ENCODE measurements at regions not wholly inside any gene's neighbourhood (a gene's known extent, or its start where the extent isn't known, plus 50 kb on each side); places are given as distances from the start of the nearest gene placed in this dataset.

DNA sequence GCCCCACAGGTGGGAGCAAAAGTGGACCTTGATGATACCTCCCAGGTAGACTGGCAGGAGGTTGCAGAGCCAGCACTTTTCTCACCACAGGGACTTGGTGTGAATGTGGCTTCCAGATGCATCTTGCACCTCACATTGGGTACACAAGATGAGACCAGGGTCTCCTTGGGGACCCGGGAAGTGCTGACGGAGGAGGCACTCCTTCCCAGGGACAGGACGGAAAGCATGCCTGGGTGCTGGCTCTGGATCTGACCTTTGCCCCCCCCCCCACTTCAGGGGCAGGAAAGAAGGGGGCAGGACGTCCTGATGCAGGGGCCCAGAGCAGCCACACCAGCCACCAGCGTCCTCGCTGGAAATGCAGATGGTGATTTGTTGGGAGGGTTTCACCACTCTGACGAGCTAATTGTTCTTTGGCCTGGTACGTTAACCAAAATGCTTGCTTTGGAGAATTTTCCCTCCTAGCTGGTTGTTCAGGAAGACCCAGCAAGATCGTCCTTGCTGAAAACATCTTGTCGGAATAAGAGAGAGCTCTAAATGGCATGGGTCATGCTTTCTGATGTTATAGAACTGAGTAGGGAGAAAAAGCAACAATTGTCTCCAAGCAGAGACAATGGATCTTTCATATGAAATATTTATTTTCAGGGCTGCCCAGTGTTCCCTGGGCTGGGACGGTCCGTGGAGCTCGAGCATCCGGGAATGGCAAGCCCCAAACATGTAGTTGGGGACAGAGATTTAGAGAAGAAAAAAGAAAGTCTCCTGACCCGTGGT lies 74.4 kb upstream of the PPARA start:
- H3K79me2 ChIP-seq (ENCODE audit: control insufficient read depth, low read length), result peaks cover 20% of the 10 kb centered on the region
- no peak overlapping the region for H3K4me3 ChIP-seq (ENCODE audit: low read length)
- H3K9me3 ChIP-seq (ENCODE audit: control insufficient read depth, insufficient read depth, low read length), result no peaks in the 10 kb centered on the region
- H3K4me2 ChIP-seq (ENCODE audit: low read length), result no peak overlapping the region
- H3K36me3 ChIP-seq (ENCODE audit: control insufficient read depth, low read length), result no peaks in the 10 kb centered on the region
- peaks cover 4% of the 10 kb centered on the region; the same call in 1 of the 2 replicates for H3K4me1 ChIP-seq (ENCODE audit: control insufficient read depth, low read length)
- H3K27me3 ChIP-seq (ENCODE audit: control insufficient read depth, low read length), result peaks cover 10% of the 10 kb centered on the region
- no peak overlapping the region for H3K27ac ChIP-seq (ENCODE audit: low read depth, low read length)
- no peaks in the 10 kb centered on the region for H3F3A ChIP-seq (ENCODE audit: control insufficient read depth, insufficient read depth)
- H3K9me2 ChIP-seq (replicated peaks; ENCODE audit: control insufficient read depth, low read length), result no peaks in the 10 kb centered on the region
- no peaks in the 10 kb centered on the region for H4K20me1 ChIP-seq (ENCODE audit: control insufficient read depth, insufficient read depth, low read depth, low read length)
- TF ChIP-seq EZH2phosphoT487 (IDR thresholded peaks at IDR 0.05; ENCODE audit: borderline replicate concordance, low read length), result no peak
- TF ChIP-seq, protein P1, sequence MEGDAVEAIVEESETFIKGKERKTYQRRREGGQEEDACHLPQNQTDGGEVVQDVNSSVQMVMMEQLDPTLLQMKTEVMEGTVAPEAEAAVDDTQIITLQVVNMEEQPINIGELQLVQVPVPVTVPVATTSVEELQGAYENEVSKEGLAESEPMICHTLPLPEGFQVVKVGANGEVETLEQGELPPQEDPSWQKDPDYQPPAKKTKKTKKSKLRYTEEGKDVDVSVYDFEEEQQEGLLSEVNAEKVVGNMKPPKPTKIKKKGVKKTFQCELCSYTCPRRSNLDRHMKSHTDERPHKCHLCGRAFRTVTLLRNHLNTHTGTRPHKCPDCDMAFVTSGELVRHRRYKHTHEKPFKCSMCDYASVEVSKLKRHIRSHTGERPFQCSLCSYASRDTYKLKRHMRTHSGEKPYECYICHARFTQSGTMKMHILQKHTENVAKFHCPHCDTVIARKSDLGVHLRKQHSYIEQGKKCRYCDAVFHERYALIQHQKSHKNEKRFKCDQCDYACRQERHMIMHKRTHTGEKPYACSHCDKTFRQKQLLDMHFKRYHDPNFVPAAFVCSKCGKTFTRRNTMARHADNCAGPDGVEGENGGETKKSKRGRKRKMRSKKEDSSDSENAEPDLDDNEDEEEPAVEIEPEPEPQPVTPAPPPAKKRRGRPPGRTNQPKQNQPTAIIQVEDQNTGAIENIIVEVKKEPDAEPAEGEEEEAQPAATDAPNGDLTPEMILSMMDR (IDR thresholded peaks at IDR 0.05; ENCODE audit: low read depth, low read length, poor library complexity, severe bottlenecking), result no peak

DNA sequence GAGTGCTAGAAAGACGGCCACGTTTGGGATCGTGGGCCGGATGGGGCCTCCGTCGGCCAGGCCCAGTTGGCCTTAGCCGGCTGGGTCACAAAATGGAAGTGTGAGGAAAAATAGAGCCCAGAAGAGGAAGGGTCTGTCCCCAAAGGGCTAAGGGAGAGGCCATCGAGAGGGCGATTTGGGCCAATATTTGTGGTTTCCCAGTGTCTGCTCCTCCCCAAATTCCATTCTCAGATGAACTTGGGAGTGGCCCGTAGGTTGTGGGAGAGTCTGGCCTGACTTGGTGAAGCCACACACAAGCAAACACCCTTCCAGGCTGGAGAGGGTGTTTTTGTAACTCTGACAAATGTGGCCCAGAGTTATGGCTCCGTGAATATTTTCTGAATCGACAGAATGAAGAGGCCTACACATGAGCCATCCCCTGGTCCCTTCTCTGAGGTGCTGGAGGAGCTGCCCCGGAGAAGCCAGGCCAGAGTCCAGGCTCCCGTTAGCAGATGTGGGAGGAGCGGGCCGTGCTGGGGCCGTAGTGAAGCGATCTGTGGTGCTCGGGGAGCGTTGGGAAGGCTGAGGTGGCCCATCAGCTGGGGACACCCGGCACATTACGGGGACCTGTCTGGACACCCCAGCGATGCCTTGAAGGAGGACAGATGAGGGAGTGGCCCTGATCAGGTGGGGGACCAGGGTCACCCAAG lies 73.5 kb upstream of the PPARA start:
- Histone ChIP-seq H3K4me2 (ENCODE audit: low read length) (no peak overlapping the region), H3K79me2 (ENCODE audit: control insufficient read depth, low read length) (peaks cover 20% of the 10 kb centered on the region), H4K20me1 (ENCODE audit: control insufficient read depth, insufficient read depth, low read depth, low read length) (no peaks in the 10 kb centered on the region), H3K27me3 (ENCODE audit: control insufficient read depth, low read length) (peaks cover 7% of the 10 kb centered on the region), H3K9me3 (ENCODE audit: control insufficient read depth, insufficient read depth, low read length) (no peaks in the 10 kb centered on the region), H3K4me1 (ENCODE audit: control insufficient read depth, low read length) (peaks cover 4% of the 10 kb centered on the region; the same call in 1 of the 2 replicates), H3K27ac (ENCODE audit: low read depth, low read length) (no peak overlapping the region), H3K4me3 (ENCODE audit: low read length) (no peak overlapping the region), H3K9me2 (replicated peaks; ENCODE audit: control insufficient read depth, low read length) (no peaks in the 10 kb centered on the region), H3K36me3 (ENCODE audit: control insufficient read depth, low read length) (no peaks in the 10 kb centered on the region), H3F3A (ENCODE audit: control insufficient read depth, insufficient read depth) (no peaks in the 10 kb centered on the region)
- TF ChIP-seq, protein P1 (IDR thresholded peaks at IDR 0.05; ENCODE audit: low read depth, low read length, poor library complexity, severe bottlenecking), result no peak
- TF ChIP-seq EZH2phosphoT487 (IDR thresholded peaks at IDR 0.05; ENCODE audit: borderline replicate concordance, low read length), result no peak

DNA sequence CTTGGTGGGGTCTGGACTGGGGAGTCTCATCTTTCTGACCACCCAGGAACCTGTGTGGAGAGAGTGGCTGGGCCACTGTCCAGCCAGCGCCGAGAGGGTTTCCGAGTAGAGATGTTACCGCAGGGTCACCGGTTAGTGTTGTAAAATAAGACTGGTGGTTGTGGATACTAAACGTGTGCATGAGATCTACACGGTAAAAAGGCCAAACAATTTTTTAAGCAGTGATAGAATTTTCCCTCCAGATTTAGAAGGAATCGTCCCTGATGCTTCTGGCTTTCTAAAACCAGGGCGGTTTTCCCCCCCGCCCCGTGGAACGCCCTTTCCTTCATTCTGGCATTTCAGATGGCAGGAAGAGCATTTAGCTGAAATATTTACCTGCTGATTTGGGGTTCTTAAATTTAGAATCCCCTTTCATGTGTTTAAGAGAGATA lies 72.6 kb upstream of the PPARA start:
- Histone ChIP-seq H3K27me3 (ENCODE audit: control insufficient read depth, low read length) (no peaks in the 10 kb centered on the region), H3K4me3 (ENCODE audit: low read length) (no peak overlapping the region), H3K4me1 (ENCODE audit: control insufficient read depth, low read length) (peaks cover 4% of the 10 kb centered on the region; the same call in 1 of the 2 replicates), H3F3A (ENCODE audit: control insufficient read depth, insufficient read depth) (peaks cover 3% of the 10 kb centered on the region), H3K9me3 (ENCODE audit: control insufficient read depth, insufficient read depth, low read length) (no peaks in the 10 kb centered on the region), H3K36me3 (ENCODE audit: control insufficient read depth, low read length) (no peaks in the 10 kb centered on the region), H3K9me2 (replicated peaks; ENCODE audit: control insufficient read depth, low read length) (no peaks in the 10 kb centered on the region), H3K79me2 (ENCODE audit: control insufficient read depth, low read length) (peaks cover 20% of the 10 kb centered on the region), H4K20me1 (ENCODE audit: control insufficient read depth, insufficient read depth, low read depth, low read length) (no peaks in the 10 kb centered on the region), H3K4me2 (ENCODE audit: low read length) (no peak overlapping the region), H3K27ac (ENCODE audit: low read depth, low read length) (no peak overlapping the region)
- no peak for TF ChIP-seq EZH2phosphoT487 (IDR thresholded peaks at IDR 0.05; ENCODE audit: borderline replicate concordance, low read length)
- TF ChIP-seq, protein P1 (IDR thresholded peaks at IDR 0.05; ENCODE audit: low read depth, low read length, poor library complexity, severe bottlenecking), result no peak
